ENCODE measurements at regions not wholly inside any gene's neighbourhood (a gene's known extent, or its start where the extent isn't known, plus 50 kb on each side); places are given as distances from the start of the nearest gene placed in this dataset.
"Not testable (repeated sequence)": the region's sequence is repeated elsewhere in the genome, so short reads cannot be mapped to it uniquely, and the experiment has no call there.

- DNase-seq, result no peak
- no peak overlapping the region for H3K4me3 ChIP-seq (ENCODE audit: insufficient read depth, low read depth, low read length, poor library complexity, severe bottlenecking)
- H3K36me3 ChIP-seq (ENCODE audit: control insufficient read depth, insufficient read depth, low read length), result no peaks in the 10 kb centered on the region
- H3K4me1 ChIP-seq (ENCODE audit: control insufficient read depth, insufficient read depth, low read length, poor library complexity, severe bottlenecking), result no peaks in the 10 kb centered on the region
- H3K9me3 ChIP-seq (ENCODE audit: control insufficient read depth, low read length), result no peaks in the 10 kb centered on the region
- H3K27ac ChIP-seq (ENCODE audit: insufficient read depth, low read length, poor library complexity, severe bottlenecking), result no peak overlapping the region
- H3K27me3 ChIP-seq (replicated peaks; ENCODE audit: control insufficient read depth, insufficient read depth, low read length, poor library complexity, severe bottlenecking), result no peaks in the 10 kb centered on the region
These were observed 53.5 kb downstream of the TEX51 start for GRCh38 chr2:126952216-126952615.

GRCh38 chr2:126953483-126953882 lies 54.8 kb downstream of the TEX51 start:
- Histone ChIP-seq H3K9me3 (ENCODE audit: control insufficient read depth, low read length) (no peaks in the 10 kb centered on the region), H3K4me1 (ENCODE audit: control insufficient read depth, insufficient read depth, low read length, poor library complexity, severe bottlenecking) (no peaks in the 10 kb centered on the region), H3K27me3 (replicated peaks; ENCODE audit: control insufficient read depth, insufficient read depth, low read length, poor library complexity, severe bottlenecking) (no peaks in the 10 kb centered on the region), H3K27ac (ENCODE audit: insufficient read depth, low read length, poor library complexity, severe bottlenecking) (no peak overlapping the region), H3K4me3 (ENCODE audit: insufficient read depth, low read depth, low read length, poor library complexity, severe bottlenecking) (no peak overlapping the region), H3K36me3 (ENCODE audit: control insufficient read depth, insufficient read depth, low read length) (no peaks in the 10 kb centered on the region)
- DNase-seq, result no peak

GRCh38 chr2:126954831-126955230 lies 56.1 kb downstream of the TEX51 start:
- no peak overlapping the region for H3K4me3 ChIP-seq (ENCODE audit: insufficient read depth, low read depth, low read length, poor library complexity, severe bottlenecking)
- H3K27ac ChIP-seq (ENCODE audit: insufficient read depth, low read length, poor library complexity, severe bottlenecking), result no peak overlapping the region
- H3K9me3 ChIP-seq (ENCODE audit: control insufficient read depth, low read length), result no peaks in the 10 kb centered on the region
- H3K4me1 ChIP-seq (ENCODE audit: control insufficient read depth, insufficient read depth, low read length, poor library complexity, severe bottlenecking), result no peaks in the 10 kb centered on the region
- H3K27me3 ChIP-seq (replicated peaks; ENCODE audit: control insufficient read depth, insufficient read depth, low read length, poor library complexity, severe bottlenecking), result no peaks in the 10 kb centered on the region
- DNase-seq, result no peak
- H3K36me3 ChIP-seq (ENCODE audit: control insufficient read depth, insufficient read depth, low read length), result no peaks in the 10 kb centered on the region

- not testable (repeated sequence) for H3K4me1 ChIP-seq (ENCODE audit: control insufficient read depth, insufficient read depth, low read length, poor library complexity, severe bottlenecking); H3K9me3 ChIP-seq (ENCODE audit: control insufficient read depth, low read length); H3K27ac ChIP-seq (ENCODE audit: insufficient read depth, low read length, poor library complexity, severe bottlenecking); H3K36me3 ChIP-seq (ENCODE audit: control insufficient read depth, insufficient read depth, low read length); DNase-seq; H3K27me3 ChIP-seq (replicated peaks; ENCODE audit: control insufficient read depth, insufficient read depth, low read length, poor library complexity, severe bottlenecking); H3K4me3 ChIP-seq (ENCODE audit: insufficient read depth, low read depth, low read length, poor library complexity, severe bottlenecking)
These were observed 58.1 kb downstream of the TEX51 start for GRCh38 chr2:126956773-126957172.

GRCh38 chr2:126963390-126963789 lies 64.7 kb downstream of the TEX51 start:
- Histone ChIP-seq H3K36me3 (ENCODE audit: control insufficient read depth, insufficient read depth, low read length) (no peaks in the 10 kb centered on the region), H3K27me3 (replicated peaks; ENCODE audit: control insufficient read depth, insufficient read depth, low read length, poor library complexity, severe bottlenecking) (no peaks in the 10 kb centered on the region), H3K27ac (ENCODE audit: insufficient read depth, low read length, poor library complexity, severe bottlenecking) (no peak overlapping the region), H3K4me1 (ENCODE audit: control insufficient read depth, insufficient read depth, low read length, poor library complexity, severe bottlenecking) (no peaks in the 10 kb centered on the region), H3K9me3 (ENCODE audit: control insufficient read depth, low read length) (no peaks in the 10 kb centered on the region), H3K4me3 (ENCODE audit: insufficient read depth, low read depth, low read length, poor library complexity, severe bottlenecking) (no peak overlapping the region)
- DNase-seq, result no peak

GRCh38 chr2:126966601-126967000 lies 67.9 kb downstream of the TEX51 start:
- H3K36me3 ChIP-seq (ENCODE audit: control insufficient read depth, insufficient read depth, low read length), result no peaks in the 10 kb centered on the region
- no peak overlapping the region for H3K27ac ChIP-seq (ENCODE audit: insufficient read depth, low read length, poor library complexity, severe bottlenecking)

GRCh38 chr2:126970583-126970982 lies 71.9 kb downstream of the TEX51 start:
- Histone ChIP-seq H3K36me3 (ENCODE audit: control insufficient read depth, insufficient read depth, low read length) (no peaks in the 10 kb centered on the region), H3K27me3 (replicated peaks; ENCODE audit: control insufficient read depth, insufficient read depth, low read length, poor library complexity, severe bottlenecking) (peaks cover 12% of the 10 kb centered on the region), H3K27ac (ENCODE audit: insufficient read depth, low read length, poor library complexity, severe bottlenecking) (no peak overlapping the region), H3K4me3 (ENCODE audit: insufficient read depth, low read depth, low read length, poor library complexity, severe bottlenecking) (no peak overlapping the region), H3K4me1 (ENCODE audit: control insufficient read depth, insufficient read depth, low read length, poor library complexity, severe bottlenecking) (peaks cover 7% of the 10 kb centered on the region), H3K9me3 (ENCODE audit: control insufficient read depth, low read length) (no peaks in the 10 kb centered on the region)
- no peak for DNase-seq

More at GRCh38 chr2:126966601-126967000, 67.9 kb downstream of the TEX51 start:
- Histone ChIP-seq H3K4me3 (ENCODE audit: insufficient read depth, low read depth, low read length, poor library complexity, severe bottlenecking) (no peak overlapping the region), H3K27me3 (replicated peaks; ENCODE audit: control insufficient read depth, insufficient read depth, low read length, poor library complexity, severe bottlenecking) (peaks cover 8% of the 10 kb centered on the region), H3K4me1 (ENCODE audit: control insufficient read depth, insufficient read depth, low read length, poor library complexity, severe bottlenecking) (peaks cover 1% of the 10 kb centered on the region), H3K9me3 (ENCODE audit: control insufficient read depth, low read length) (no peaks in the 10 kb centered on the region)
- no peak for DNase-seq

GRCh38 chr2:126971162-126971480 lies 72.4 kb downstream of the TEX51 start:
- Histone ChIP-seq H3K36me3 (ENCODE audit: control insufficient read depth, insufficient read depth, low read length) (no peaks in the 10 kb centered on the region), H3K4me3 (ENCODE audit: insufficient read depth, low read depth, low read length, poor library complexity, severe bottlenecking) (no peak overlapping the region), H3K27ac (ENCODE audit: insufficient read depth, low read length, poor library complexity, severe bottlenecking) (no peak overlapping the region), H3K4me1 (ENCODE audit: control insufficient read depth, insufficient read depth, low read length, poor library complexity, severe bottlenecking) (peaks cover 7% of the 10 kb centered on the region), H3K9me3 (ENCODE audit: control insufficient read depth, low read length) (no peaks in the 10 kb centered on the region), H3K27me3 (replicated peaks; ENCODE audit: control insufficient read depth, insufficient read depth, low read length, poor library complexity, severe bottlenecking) (peaks cover 12% of the 10 kb centered on the region)
- DNase-seq, result no peak

GRCh38 chr2:126971481-126972278 lies 73.0 kb downstream of the TEX51 start:
- no peaks in the 10 kb centered on the region for H3K36me3 ChIP-seq (ENCODE audit: control insufficient read depth, insufficient read depth, low read length)
- H3K9me3 ChIP-seq (ENCODE audit: control insufficient read depth, low read length), result no peaks in the 10 kb centered on the region
- peaks cover 7% of the 10 kb centered on the region for H3K4me1 ChIP-seq (ENCODE audit: control insufficient read depth, insufficient read depth, low read length, poor library complexity, severe bottlenecking)
- H3K4me3 ChIP-seq (ENCODE audit: insufficient read depth, low read depth, low read length, poor library complexity, severe bottlenecking), result peak overlapping the region; percentile 47
- DNase-seq, result peak; percentile 18 to 36 (median 21)
- peaks cover 12% of the 10 kb centered on the region for H3K27me3 ChIP-seq (replicated peaks; ENCODE audit: control insufficient read depth, insufficient read depth, low read length, poor library complexity, severe bottlenecking)
- H3K27ac ChIP-seq (ENCODE audit: insufficient read depth, low read length, poor library complexity, severe bottlenecking), result no peak overlapping the region

GRCh38 chr2:126972279-126972626 lies 73.6 kb downstream of the TEX51 start:
- DNase-seq, result no peak
- Histone ChIP-seq H3K27me3 (replicated peaks; ENCODE audit: control insufficient read depth, insufficient read depth, low read length, poor library complexity, severe bottlenecking) (peaks cover 12% of the 10 kb centered on the region), H3K27ac (ENCODE audit: insufficient read depth, low read length, poor library complexity, severe bottlenecking) (no peak overlapping the region), H3K9me3 (ENCODE audit: control insufficient read depth, low read length) (no peaks in the 10 kb centered on the region), H3K36me3 (ENCODE audit: control insufficient read depth, insufficient read depth, low read length) (no peaks in the 10 kb centered on the region), H3K4me3 (ENCODE audit: insufficient read depth, low read depth, low read length, poor library complexity, severe bottlenecking) (no peak overlapping the region), H3K4me1 (ENCODE audit: control insufficient read depth, insufficient read depth, low read length, poor library complexity, severe bottlenecking) (peaks cover 7% of the 10 kb centered on the region)
